Stimulated activated CD8-positive, alpha-beta memory T cell treated with anti-CD3 and anti-CD28 coated beads, Interleukin-15, amount 100 ng/mL, for 4 hours (primary cell): ENCODE measurements at regions not wholly inside any gene's neighbourhood (a gene's known extent, or its start where the extent isn't known, plus 50 kb on each side); places are given as distances from the start of the nearest gene placed in this dataset.

Experiments
- DNase-seq, 2 donors: peaks; one replicate each; pipeline ENCODE4 v3.0.0-alpha.2; 2020; ENCODE audit warnings: low read depth in 2 of 2

GRCh38 chr4:38310446-38311043 lies 350.3 kb downstream of the PTTG2 start:
- peak; percentile 28 to 54 for DNase-seq

GRCh38 chr4:38311495-38312126 lies 351.4 kb downstream of the PTTG2 start:
- no peak for DNase-seq

- no peak for DNase-seq
Observed at GRCh38 chr4:38313175-38313574, 350.8 kb upstream of the KLF3 start.

GRCh38 chr4:38313999-38314561 lies 349.9 kb upstream of the KLF3 start:
- no peak for DNase-seq

GRCh38 chr4:38314663-38315062 lies 349.3 kb upstream of the KLF3 start:
- no peak for DNase-seq

- no peak for DNase-seq
Observed at GRCh38 chr4:38315286-38315685, 348.7 kb upstream of the KLF3 start.

- DNase-seq: no peak
Observed at GRCh38 chr4:38316045-38316444, 348.0 kb upstream of the KLF3 start.

- DNase-seq: no peak
Observed at GRCh38 chr4:38317041-38317674, 346.8 kb upstream of the KLF3 start.

- peak; percentile 45 to 56 for DNase-seq
Observed at GRCh38 chr4:38318737-38319455, 345.1 kb upstream of the KLF3 start.

GRCh38 chr4:38319456-38320342 lies 344.3 kb upstream of the KLF3 start:
- DNase-seq: peak; percentile 69 to 79

- DNase-seq: no peak
Observed at GRCh38 chr4:38320343-38320695, 343.7 kb upstream of the KLF3 start.

GRCh38 chr4:38320833-38321232 lies 343.2 kb upstream of the KLF3 start:
- no peak for DNase-seq

- no peak for DNase-seq
Observed at GRCh38 chr4:38322714-38323113, 341.3 kb upstream of the KLF3 start.

- DNase-seq: no peak
Observed at GRCh38 chr4:38323141-38323641, 340.8 kb upstream of the KLF3 start.

GRCh38 chr4:38324861-38325628 lies 339.0 kb upstream of the KLF3 start:
- no peak for DNase-seq

GRCh38 chr4:38325629-38325913 lies 338.4 kb upstream of the KLF3 start:
- no peak for DNase-seq

GRCh38 chr4:38326499-38326898 lies 337.5 kb upstream of the KLF3 start:
- no peak for DNase-seq

GRCh38 chr4:38327174-38327573 lies 336.8 kb upstream of the KLF3 start:
- DNase-seq: no peak

GRCh38 chr4:38328989-38329729 lies 334.8 kb upstream of the KLF3 start:
- no peak for DNase-seq

GRCh38 chr4:38330321-38330720 lies 333.7 kb upstream of the KLF3 start:
- DNase-seq: no peak
